Stimulated activated naive CD8-positive, alpha-beta T cell treated with anti-CD3 and anti-CD28 coated beads, Interleukin-15, amount 100 ng/mL, for 72 hours (primary cell): ENCODE measurements at regions not wholly inside any gene's neighbourhood (a gene's known extent, or its start where the extent isn't known, plus 50 kb on each side); places are given as distances from the start of the nearest gene placed in this dataset.

ENCODE experiments used
- ATAC-seq: fragments of 150-1000 bp; cut with Tn5 transposase; 2 replicates; pipeline ENCODE4 v1.10.0; 2021; ENCODE audit warnings: mild to moderate bottlenecking, moderate library complexity
- DNase-seq, 2 donors: peaks; one replicate each; pipeline ENCODE4 v3.0.0; 2021 to 2022
- H3K27ac Mint-ChIP-seq, 2 donors: one replicate each; pipeline ENCODE4 v1.8.0; 2022; ENCODE audit warnings: mild to moderate bottlenecking in 2 of 2, mixed read lengths in 2 of 2, moderate library complexity in 2 of 2
- H3K27me3 Mint-ChIP-seq: one replicate; pipeline ENCODE4 v1.8.0; 2022; ENCODE audit warnings: mixed read lengths
- H3K4me1 Mint-ChIP-seq: one replicate; pipeline ENCODE4 v1.8.0; 2022; ENCODE audit warnings: mild to moderate bottlenecking, mixed read lengths
- H3K4me3 Mint-ChIP-seq, 2 donors: one replicate each; pipeline ENCODE4 v1.8.0; 2022; ENCODE audit warnings: mild to moderate bottlenecking in 2 of 2, mixed read lengths in 2 of 2, moderate library complexity in 1 of 2
- H3K9me3 Mint-ChIP-seq, 2 donors: one replicate each; pipeline ENCODE4 v1.8.0; 2022; ENCODE audit warnings: mixed read lengths in 2 of 2

DNA sequence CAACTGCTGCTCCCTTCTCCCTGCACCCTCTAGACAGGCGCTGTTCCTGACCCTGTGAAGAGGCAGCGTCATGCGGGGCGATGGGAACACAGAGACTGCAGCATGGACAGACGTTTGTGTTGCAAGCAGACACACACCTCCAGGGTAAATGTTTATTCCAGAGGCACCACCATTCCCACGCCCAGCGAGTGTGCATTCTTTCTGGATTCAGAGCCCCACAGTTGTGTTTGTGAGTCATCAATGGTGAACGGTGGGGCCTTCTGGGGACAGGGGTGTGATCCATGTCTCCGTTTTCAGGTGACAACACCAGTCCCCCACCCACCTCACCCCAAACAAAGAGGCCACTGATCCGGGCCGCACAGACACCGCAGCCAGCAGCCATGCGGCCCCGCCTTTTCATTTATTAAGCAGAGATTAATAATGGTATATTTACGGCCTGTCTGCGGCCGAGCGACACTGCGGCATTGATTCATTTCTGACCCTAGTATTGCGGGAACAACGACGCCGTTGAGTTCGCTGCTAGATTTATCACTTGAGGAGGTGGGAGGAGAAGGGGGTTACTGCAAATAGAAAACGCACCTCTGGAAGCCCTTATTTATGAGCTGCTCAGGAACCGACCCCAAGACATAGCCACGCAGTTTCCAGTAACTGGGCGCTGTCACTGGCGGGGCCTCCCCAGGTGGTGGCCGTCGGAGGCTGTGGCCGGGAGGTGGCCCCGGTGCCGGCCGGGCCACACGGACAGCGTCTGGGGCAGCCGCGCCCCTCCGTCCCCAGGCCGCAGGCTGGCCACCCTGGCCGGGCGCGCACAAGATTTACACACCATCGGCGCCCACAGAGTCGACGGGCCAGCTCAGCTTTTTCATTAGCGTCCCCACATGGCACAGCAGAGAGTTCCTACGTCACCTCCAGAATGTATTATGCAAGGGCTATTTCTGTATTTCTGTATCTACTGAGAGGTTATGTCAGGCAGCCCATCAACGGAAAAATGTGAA lies 367.6 kb downstream of the THBS2 start:
- H3K4me1 Mint-ChIP-seq: peaks cover 7% of the 10 kb centered on the region
- no peaks in the 10 kb centered on the region for H3K27me3 Mint-ChIP-seq
- H3K27ac Mint-ChIP-seq: no peak overlapping the region
- no peak for DNase-seq
- H3K4me3 Mint-ChIP-seq: no peak overlapping the region
- no peaks in the 10 kb centered on the region for H3K9me3 Mint-ChIP-seq
- ATAC-seq: no peak

- Mint-ChIP-seq H3K9me3 (no peaks in the 10 kb centered on the region), H3K4me1 (peaks cover 7% of the 10 kb centered on the region), H3K4me3 (no peak overlapping the region), H3K27ac (no peak overlapping the region), H3K27me3 (no peaks in the 10 kb centered on the region)
- DNase-seq (no peak), ATAC-seq (no peak)
These were observed 368.4 kb downstream of the THBS2 start for GRCh38 chr6:168885196-168885595.

GRCh38 chr6:168884646-168885086 lies 369.0 kb downstream of the THBS2 start:
- H3K4me1 Mint-ChIP-seq: peaks cover 7% of the 10 kb centered on the region
- peak; percentile 87 for ATAC-seq
- peak; percentile 80 for DNase-seq
- H3K4me3 Mint-ChIP-seq: peak overlapping the region; percentile 79 to 84
- H3K27me3 Mint-ChIP-seq: no peaks in the 10 kb centered on the region
- H3K27ac Mint-ChIP-seq: peak overlapping the region in 1 of 2 donors; percentile 7
- no peaks in the 10 kb centered on the region for H3K9me3 Mint-ChIP-seq

GRCh38 chr6:168884050-168884645 lies 369.5 kb downstream of the THBS2 start:
- Mint-ChIP-seq H3K27me3 (no peaks in the 10 kb centered on the region), H3K27ac (peak overlapping the region in 1 of 2 donors; percentile 7), H3K9me3 (no peaks in the 10 kb centered on the region), H3K4me1 (peaks cover 7% of the 10 kb centered on the region), H3K4me3 (peak overlapping the region; percentile 79 to 84)
- no peak for DNase-seq
- peak; percentile 74 for ATAC-seq

- ATAC-seq: no peak
- H3K4me3 Mint-ChIP-seq: no peak overlapping the region
- H3K4me1 Mint-ChIP-seq: peaks cover 7% of the 10 kb centered on the region
- no peaks in the 10 kb centered on the region for H3K9me3 Mint-ChIP-seq
- no peak for DNase-seq
- H3K27ac Mint-ChIP-seq: no peak overlapping the region
- no peaks in the 10 kb centered on the region for H3K27me3 Mint-ChIP-seq
These were observed 370.1 kb downstream of the THBS2 start for GRCh38 chr6:168883410-168884049.

- Mint-ChIP-seq H3K27me3 (peaks cover 29% of the 10 kb centered on the region), H3K4me3 (no peak overlapping the region), H3K27ac (no peak overlapping the region), H3K9me3 (no peaks in the 10 kb centered on the region), H3K4me1 (peaks cover 7% of the 10 kb centered on the region)
- ATAC-seq (no peak), DNase-seq (no peak)
These were observed 373.4 kb downstream of the THBS2 start for GRCh38 chr6:168880271-168880670.

GRCh38 chr6:168877821-168878282 lies 375.8 kb downstream of the THBS2 start:
- H3K9me3 Mint-ChIP-seq: no peaks in the 10 kb centered on the region
- DNase-seq: no peak
- peak; percentile 31 for ATAC-seq
- H3K27ac Mint-ChIP-seq: no peak overlapping the region
- peaks cover 34% of the 10 kb centered on the region for H3K27me3 Mint-ChIP-seq
- no peaks in the 10 kb centered on the region for H3K4me1 Mint-ChIP-seq
- no peak overlapping the region for H3K4me3 Mint-ChIP-seq

- Mint-ChIP-seq H3K4me3 (no peak overlapping the region), H3K27me3 (peaks cover 34% of the 10 kb centered on the region), H3K27ac (no peak overlapping the region), H3K9me3 (no peaks in the 10 kb centered on the region), H3K4me1 (no peaks in the 10 kb centered on the region)
- ATAC-seq (no peak), DNase-seq (no peak)
These were observed 376.7 kb downstream of the THBS2 start for GRCh38 chr6:168876956-168877355.

DNA sequence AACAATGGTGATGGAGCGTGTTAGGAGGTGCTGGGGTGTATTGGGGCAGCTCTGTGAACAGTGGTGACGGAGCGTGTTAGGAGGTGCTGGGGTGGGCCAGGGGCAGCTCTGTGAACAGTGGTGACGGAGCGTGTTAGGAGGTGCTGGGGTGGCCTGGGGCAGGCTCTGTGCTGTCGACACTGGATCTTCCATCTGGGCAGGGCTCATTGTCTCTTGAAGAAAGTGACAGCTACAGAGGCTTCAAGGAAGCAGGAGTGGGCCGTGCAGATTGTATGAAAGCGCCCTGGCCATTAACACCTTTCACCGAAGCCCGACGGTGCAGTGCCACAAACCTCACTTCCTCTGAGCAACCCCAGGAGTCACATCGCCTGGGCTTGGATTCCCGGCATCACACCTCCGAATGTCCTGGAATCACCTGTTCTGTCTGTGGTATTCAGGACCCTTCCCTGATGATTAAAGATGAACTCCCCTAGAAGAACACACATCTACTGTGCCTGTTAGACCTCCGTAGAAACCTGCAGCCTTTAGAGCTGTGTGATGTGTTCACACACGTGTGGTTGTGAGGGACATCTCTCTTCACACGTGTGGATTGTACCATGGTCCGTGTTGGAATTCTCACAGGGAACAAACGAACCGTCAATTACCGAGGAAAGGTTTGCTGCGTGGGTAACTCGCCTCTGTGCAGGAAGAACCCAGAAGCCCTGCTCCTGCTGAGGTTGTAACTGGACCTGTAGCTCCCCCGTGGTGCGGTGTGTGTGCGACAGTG lies 377.7 kb downstream of the THBS2 start:
- Mint-ChIP-seq H3K27ac (no peak overlapping the region), H3K4me3 (no peak overlapping the region), H3K4me1 (no peaks in the 10 kb centered on the region), H3K27me3 (peaks cover 34% of the 10 kb centered on the region), H3K9me3 (no peaks in the 10 kb centered on the region)
- DNase-seq: no peak
- no peak for ATAC-seq

GRCh38 chr6:168874637-168875036 lies 379.0 kb downstream of the THBS2 start:
- Mint-ChIP-seq H3K27me3 (peaks cover 34% of the 10 kb centered on the region), H3K4me3 (no peak overlapping the region), H3K27ac (no peak overlapping the region), H3K4me1 (no peaks in the 10 kb centered on the region), H3K9me3 (no peaks in the 10 kb centered on the region)
- DNase-seq (no peak), ATAC-seq (no peak)

GRCh38 chr6:168873278-168874190 lies 380.1 kb downstream of the THBS2 start:
- ATAC-seq (no peak), DNase-seq (no peak)
- peak overlapping the region in 1 of 2 donors; percentile 36 for H3K27ac Mint-ChIP-seq
- H3K4me3 Mint-ChIP-seq: no peak overlapping the region
- no peaks in the 10 kb centered on the region for H3K9me3 Mint-ChIP-seq
- no peaks in the 10 kb centered on the region for H3K4me1 Mint-ChIP-seq
- H3K27me3 Mint-ChIP-seq: peaks cover 34% of the 10 kb centered on the region

- no peaks in the 10 kb centered on the region for H3K4me1 Mint-ChIP-seq
- DNase-seq: no peak
- ATAC-seq: no peak
- peak overlapping the region in 1 of 2 donors; percentile 54 for H3K27ac Mint-ChIP-seq
- no peak overlapping the region for H3K4me3 Mint-ChIP-seq
- H3K27me3 Mint-ChIP-seq: peaks cover 18% of the 10 kb centered on the region
- no peaks in the 10 kb centered on the region for H3K9me3 Mint-ChIP-seq
These were observed 381.9 kb downstream of the THBS2 start for GRCh38 chr6:168871642-168872315.

GRCh38 chr6:168870982-168871381 lies 382.7 kb downstream of the THBS2 start:
- Mint-ChIP-seq H3K27ac (peak overlapping the region in 1 of 2 donors; percentile 93), H3K9me3 (no peaks in the 10 kb centered on the region), H3K4me3 (no peak overlapping the region), H3K4me1 (no peaks in the 10 kb centered on the region), H3K27me3 (peaks cover 10% of the 10 kb centered on the region)
- DNase-seq: no peak
- no peak for ATAC-seq
